GM12878 (cell line): ENCODE measurements at regions not wholly inside any gene's neighbourhood (a gene's known extent, or its start where the extent isn't known, plus 50 kb on each side); places are given as distances from the start of the nearest gene placed in this dataset.

Experiments used
- ATAC-seq: fragments of 200-7000 bp; cut with Tn5 transposase; 3 replicates; pipeline ENCODE4 v1.9.1; 2020; ENCODE audit warnings: mild to moderate bottlenecking, moderate library complexity
- BruUV-seq: library from RNA; stranded (reverse); fragments of 400-500 nt; replicated peaks from 2 replicates; lab custom pipeline; 2021; lab: Mats Ljungman, UMichigan
- CTCF ChIA-PET: fragments of 300-600 bp; sonication (Branson Sonifier 250); formaldehyde crosslinking; extraction: SDS; loops from one replicate; lab custom pipeline; 2021; ENCODE audit warnings: inconsistent platforms; lab: Yijun Ruan, JAX
- POLR2A ChIA-PET: fragments of 350-600 bp; formaldehyde crosslinking; extraction: SDS; loops from one replicate; lab custom pipeline; 2021; ENCODE audit warnings: inconsistent platforms; lab: Charles Lee
- RAD21 ChIA-PET: fragments of 300-600 bp; sonication (Branson Sonifier 250); formaldehyde crosslinking; loops from one replicate; lab custom pipeline; 2023; ENCODE audit warnings: antibody characterized with exemption; ENCODE audit not compliant: unreplicated experiment; lab: Charles Lee
- SMC1A ChIA-PET: fragments of 300-600 bp; sonication (Branson Sonifier 250); formaldehyde crosslinking; loops from one replicate; lab custom pipeline; 2023; ENCODE audit not compliant: unreplicated experiment, uncharacterized antibody; lab: Charles Lee
- DNase-seq: peaks from one replicate; pipeline ENCODE4 v3.0.0-alpha.2; 2011; ENCODE audit warnings: low read depth, low spot score
- FAIRE-seq: peaks from 3 replicates; lab custom pipeline; 2011; peaks lifted over from hg19 to GRCh38; lab: Jason Lieb, UNC
- H2AFZ ChIP-seq: 2 replicates; pipeline ENCODE4 v1.6.0; 2011; ENCODE audit warnings: low read depth, low read length, control low read depth; ENCODE audit not compliant: control insufficient read depth
- H3K27ac ChIP-seq: 2 replicates; pipeline ENCODE4 v1.5.1; 2011; ENCODE audit warnings: control low read depth; ENCODE audit not compliant: control insufficient read depth, insufficient read depth
- H3K27me3 ChIP-seq, 2 experiments: replicated peaks in 1 of 2; 2 replicates each; pipeline versions ENCODE4 v1.6.0 to v1.6.1; 2011; ENCODE audit warnings: low read length in 1 of 2; ENCODE audit not compliant: control insufficient read depth in 2 of 2, insufficient read depth in 2 of 2
- H3K36me3 ChIP-seq, 2 experiments: 2 replicates each; pipeline ENCODE4 v1.5.1; 2011; ENCODE audit warnings: low read length in 1 of 2; ENCODE audit not compliant: control insufficient read depth in 2 of 2, insufficient read depth in 2 of 2
- H3K4me1 ChIP-seq: 2 replicates; pipeline ENCODE4 v1.6.1; 2011; ENCODE audit warnings: mild to moderate bottlenecking, low read length, moderate library complexity, mixed read lengths; ENCODE audit not compliant: control insufficient read depth, insufficient read depth
- H3K4me2 ChIP-seq: 2 replicates; pipeline ENCODE4 v1.6.0; 2011; ENCODE audit warnings: control low read depth; ENCODE audit not compliant: control insufficient read depth, insufficient read depth
- H3K4me3 ChIP-seq: fragments of 200-600 bp; sonication (generic); 2 replicates; pipeline ENCODE4 v1.5.1; 2016
- H3K79me2 ChIP-seq: 2 replicates; pipeline ENCODE4 v1.6.0; 2011; ENCODE audit warnings: low read length; ENCODE audit not compliant: control insufficient read depth, insufficient read depth
- H3K9ac ChIP-seq: 2 replicates; pipeline ENCODE4 v1.8.0; 2011; ENCODE audit warnings: low read length, control low read depth, mixed read lengths; ENCODE audit not compliant: control insufficient read depth, insufficient read depth
- H3K9me3 ChIP-seq: replicated peaks from 3 replicates; pipeline ENCODE4 v1.5.1; 2011; ENCODE audit warnings: mild to moderate bottlenecking, low read length; ENCODE audit not compliant: control insufficient read depth, insufficient read depth
- H4K20me1 ChIP-seq: 2 replicates; pipeline ENCODE4 v1.6.0; 2011; ENCODE audit not compliant: control insufficient read depth, insufficient read depth
- PAX8 ChIP-seq: fragments of 450-650 bp; IDR thresholded peaks from 2 replicates; pipeline ENCODE4 v1.6.1; 2017; ENCODE audit warnings: mild to moderate bottlenecking, moderate library complexity
- PML ChIP-seq: IDR thresholded peaks from 2 replicates; pipeline ENCODE4 v1.6.1; 2012; ENCODE audit warnings: low read length, inconsistent platforms
- POLR2A ChIP-seq: IDR thresholded peaks from 2 replicates; pipeline ENCODE4 v1.6.1; 2011; ENCODE audit warnings: low read depth, mild to moderate bottlenecking, low read length
- POU2F2 ChIP-seq: IDR thresholded peaks from 3 replicates; pipeline ENCODE4 v1.6.1; 2011; ENCODE audit warnings: low read depth, mild to moderate bottlenecking, low read length, borderline replicate concordance
- TBL1XR1 ChIP-seq: IDR thresholded peaks from 2 replicates; pipeline ENCODE4 v1.6.1; 2012; ENCODE audit warnings: low read depth, low read length, improper control_type of control experiment
- TCF3 ChIP-seq: IDR thresholded peaks from 2 replicates; pipeline ENCODE4 v1.6.1; 2012; ENCODE audit warnings: low read depth, mild to moderate bottlenecking, low read length, borderline replicate concordance; ENCODE audit not compliant: insufficient read depth
- YY1 ChIP-seq: IDR thresholded peaks from 2 replicates; pipeline ENCODE4 v1.6.1; 2011; ENCODE audit warnings: low read depth, mild to moderate bottlenecking, low read length
- WGBS: methylation state at CpG from one replicate; pipeline ENCODE4 v1.1.6; 2016; ENCODE audit warnings: low lambda C conversion rate; ENCODE audit not compliant: insufficient replicate concordance, insufficient coverage; ENCODE audit errors: missing lambda C conversion rate; 5-methylcytosine and 5-hydroxymethylcytosine counted together
- in situ Hi-C: fragments of 300-500 bp; cut with MboI; formaldehyde crosslinking; loops from 9 replicates; pipeline ENCODE4 v1.14.3; 2018; ENCODE audit warnings: mixed read lengths
- intact Hi-C: fragments of 100-400 bp; cut with micrococcal nuclease; formaldehyde crosslinking; loops from one replicate; pipeline ENCODE4 v1.14.2; 2022; ENCODE audit not compliant: unreplicated experiment
- TF ChIP-seq, protein P1 (sequence below): fragments of 450-650 bp; IDR thresholded peaks from 2 replicates; pipeline ENCODE4 v1.6.1; 2017; ENCODE audit warnings: mild to moderate bottlenecking, low read depth, inconsistent platforms; ENCODE audit not compliant: poor library complexity, severe bottlenecking
- TF ChIP-seq, protein P2 (sequence below): fragments of 450-650 bp; IDR thresholded peaks from 2 replicates; pipeline ENCODE4 v1.6.1; 2018; ENCODE audit warnings: mild to moderate bottlenecking, low read depth, moderate library complexity; ENCODE audit not compliant: partially characterized antibody
- TF ChIP-seq, protein P3 (sequence below): fragments of 450-650 bp; formaldehyde crosslinking; IDR thresholded peaks from 2 replicates; pipeline ENCODE4 v1.4.0; 2022; ENCODE audit warnings: mild to moderate bottlenecking, moderate library complexity
- TF ChIP-seq, protein P4 (sequence below): IDR thresholded peaks from 2 replicates; pipeline ENCODE4 v1.6.1; 2012; ENCODE audit warnings: low read depth, low read length, improper control_type of control experiment

DNA sequence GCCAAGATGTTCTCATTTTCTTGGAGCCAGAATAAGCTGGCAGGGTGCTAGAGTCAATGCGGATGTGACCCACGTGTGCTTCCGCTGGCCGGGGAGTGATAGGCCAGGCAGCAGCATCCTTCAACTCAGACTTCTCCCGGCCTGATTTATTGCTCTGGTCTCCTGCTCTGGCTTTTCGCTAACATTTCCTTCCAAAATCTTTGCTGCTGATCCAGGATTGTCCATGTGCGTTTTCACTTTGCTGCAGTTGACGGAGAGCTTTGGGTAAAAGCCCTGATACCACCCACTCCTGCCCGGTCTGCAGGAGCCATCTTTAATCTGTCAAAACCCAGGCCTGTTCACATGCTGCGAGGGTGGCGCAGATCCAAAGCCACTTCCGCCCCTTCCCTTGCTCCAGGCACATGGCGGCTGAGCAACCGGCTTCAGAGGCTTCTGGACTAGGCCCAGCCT, 106.8 kb downstream of the CYP26A1 start:
- no peaks in the 10 kb centered on the region for H3K79me2 ChIP-seq
- intact Hi-C loops = no loop called here
- ChIA-PET POLR2A (no interaction called here), CTCF (interaction anchor here (1.2 kb wide), 1 partner anchor 116 kb away, joined by 7 read pairs; no protein-coding TSS in a partner anchor), SMC1A (no interaction called here), RAD21 (no interaction called here)
- in situ Hi-C loops = no loop called here
- no peaks in the 10 kb centered on the region for H3K4me1 ChIP-seq
- no peak overlapping the region for H2AFZ ChIP-seq
- 61% methylated on average over 14 of the region's 14 CpGs for WGBS
- no peak overlapping the region for H3K27ac ChIP-seq
- H3K27me3 ChIP-seq = no peaks in the 10 kb centered on the region; a peak in 2 of 4 replicates
- no peaks in the 10 kb centered on the region for H3K36me3 ChIP-seq
- H4K20me1 ChIP-seq = no peaks in the 10 kb centered on the region
- no TSS peak for BruUV-seq
- no peak for ATAC-seq
- no peak for DNase-seq
- no peak overlapping the region for H3K9ac ChIP-seq
- no peak for FAIRE-seq
- TF ChIP-seq, protein P1, sequence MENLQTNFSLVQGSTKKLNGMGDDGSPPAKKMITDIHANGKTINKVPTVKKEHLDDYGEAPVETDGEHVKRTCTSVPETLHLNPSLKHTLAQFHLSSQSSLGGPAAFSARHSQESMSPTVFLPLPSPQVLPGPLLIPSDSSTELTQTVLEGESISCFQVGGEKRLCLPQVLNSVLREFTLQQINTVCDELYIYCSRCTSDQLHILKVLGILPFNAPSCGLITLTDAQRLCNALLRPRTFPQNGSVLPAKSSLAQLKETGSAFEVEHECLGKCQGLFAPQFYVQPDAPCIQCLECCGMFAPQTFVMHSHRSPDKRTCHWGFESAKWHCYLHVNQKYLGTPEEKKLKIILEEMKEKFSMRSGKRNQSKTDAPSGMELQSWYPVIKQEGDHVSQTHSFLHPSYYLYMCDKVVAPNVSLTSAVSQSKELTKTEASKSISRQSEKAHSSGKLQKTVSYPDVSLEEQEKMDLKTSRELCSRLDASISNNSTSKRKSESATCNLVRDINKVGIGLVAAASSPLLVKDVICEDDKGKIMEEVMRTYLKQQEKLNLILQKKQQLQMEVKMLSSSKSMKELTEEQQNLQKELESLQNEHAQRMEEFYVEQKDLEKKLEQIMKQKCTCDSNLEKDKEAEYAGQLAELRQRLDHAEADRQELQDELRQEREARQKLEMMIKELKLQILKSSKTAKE = no peak
- TF ChIP-seq YY1 (no peak), PML (no peak), PAX8 (no peak), POU2F2 (no peak), TCF3 (no peak), TBL1XR1 (no peak), POLR2A (no peak)
- TF ChIP-seq, protein P2, sequence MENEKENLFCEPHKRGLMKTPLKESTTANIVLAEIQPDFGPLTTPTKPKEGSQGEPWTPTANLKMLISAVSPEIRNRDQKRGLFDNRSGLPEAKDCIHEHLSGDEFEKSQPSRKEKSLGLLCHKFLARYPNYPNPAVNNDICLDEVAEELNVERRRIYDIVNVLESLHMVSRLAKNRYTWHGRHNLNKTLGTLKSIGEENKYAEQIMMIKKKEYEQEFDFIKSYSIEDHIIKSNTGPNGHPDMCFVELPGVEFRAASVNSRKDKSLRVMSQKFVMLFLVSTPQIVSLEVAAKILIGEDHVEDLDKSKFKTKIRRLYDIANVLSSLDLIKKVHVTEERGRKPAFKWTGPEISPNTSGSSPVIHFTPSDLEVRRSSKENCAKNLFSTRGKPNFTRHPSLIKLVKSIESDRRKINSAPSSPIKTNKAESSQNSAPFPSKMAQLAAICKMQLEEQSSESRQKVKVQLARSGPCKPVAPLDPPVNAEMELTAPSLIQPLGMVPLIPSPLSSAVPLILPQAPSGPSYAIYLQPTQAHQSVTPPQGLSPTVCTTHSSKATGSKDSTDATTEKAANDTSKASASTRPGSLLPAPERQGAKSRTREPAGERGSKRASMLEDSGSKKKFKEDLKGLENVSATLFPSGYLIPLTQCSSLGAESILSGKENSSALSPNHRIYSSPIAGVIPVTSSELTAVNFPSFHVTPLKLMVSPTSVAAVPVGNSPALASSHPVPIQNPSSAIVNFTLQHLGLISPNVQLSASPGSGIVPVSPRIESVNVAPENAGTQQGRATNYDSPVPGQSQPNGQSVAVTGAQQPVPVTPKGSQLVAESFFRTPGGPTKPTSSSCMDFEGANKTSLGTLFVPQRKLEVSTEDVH = no peak
- TF ChIP-seq, protein P3, sequence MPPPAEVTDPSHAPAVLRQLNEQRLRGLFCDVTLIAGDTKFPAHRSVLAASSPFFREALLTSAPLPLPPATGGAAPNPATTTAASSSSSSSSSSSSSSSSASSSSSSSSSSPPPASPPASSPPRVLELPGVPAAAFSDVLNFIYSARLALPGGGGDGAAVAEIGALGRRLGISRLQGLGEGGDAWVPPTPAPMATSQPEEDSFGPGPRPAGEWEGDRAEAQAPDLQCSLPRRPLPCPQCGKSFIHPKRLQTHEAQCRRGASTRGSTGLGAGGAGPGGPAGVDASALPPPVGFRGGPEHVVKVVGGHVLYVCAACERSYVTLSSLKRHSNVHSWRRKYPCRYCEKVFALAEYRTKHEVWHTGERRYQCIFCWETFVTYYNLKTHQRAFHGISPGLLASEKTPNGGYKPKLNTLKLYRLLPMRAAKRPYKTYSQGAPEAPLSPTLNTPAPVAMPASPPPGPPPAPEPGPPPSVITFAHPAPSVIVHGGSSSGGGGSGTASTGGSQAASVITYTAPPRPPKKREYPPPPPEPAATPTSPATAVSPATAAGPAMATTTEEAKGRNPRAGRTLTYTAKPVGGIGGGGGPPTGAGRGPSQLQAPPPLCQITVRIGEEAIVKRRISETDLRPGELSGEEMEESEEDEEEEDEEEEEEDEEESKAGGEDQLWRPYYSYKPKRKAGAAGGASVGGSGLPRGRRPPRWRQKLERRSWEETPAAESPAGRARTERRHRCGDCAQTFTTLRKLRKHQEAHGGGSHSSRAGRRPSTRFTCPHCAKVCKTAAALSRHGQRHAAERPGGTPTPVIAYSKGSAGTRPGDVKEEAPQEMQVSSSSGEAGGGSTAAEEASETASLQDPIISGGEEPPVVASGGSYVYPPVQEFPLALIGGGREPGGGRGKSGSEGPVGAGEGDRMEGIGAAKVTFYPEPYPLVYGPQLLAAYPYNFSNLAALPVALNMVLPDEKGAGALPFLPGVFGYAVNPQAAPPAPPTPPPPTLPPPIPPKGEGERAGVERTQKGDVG (CRISPR knock-in tag) = no peak
- TF ChIP-seq, protein P4, sequence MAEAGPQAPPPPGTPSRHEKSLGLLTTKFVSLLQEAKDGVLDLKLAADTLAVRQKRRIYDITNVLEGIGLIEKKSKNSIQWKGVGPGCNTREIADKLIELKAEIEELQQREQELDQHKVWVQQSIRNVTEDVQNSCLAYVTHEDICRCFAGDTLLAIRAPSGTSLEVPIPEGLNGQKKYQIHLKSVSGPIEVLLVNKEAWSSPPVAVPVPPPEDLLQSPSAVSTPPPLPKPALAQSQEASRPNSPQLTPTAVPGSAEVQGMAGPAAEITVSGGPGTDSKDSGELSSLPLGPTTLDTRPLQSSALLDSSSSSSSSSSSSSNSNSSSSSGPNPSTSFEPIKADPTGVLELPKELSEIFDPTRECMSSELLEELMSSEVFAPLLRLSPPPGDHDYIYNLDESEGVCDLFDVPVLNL = no peak
- H3K4me2 ChIP-seq = no peak overlapping the region
- H3K9me3 ChIP-seq = no peaks in the 10 kb centered on the region
- H3K4me3 ChIP-seq = no peak overlapping the region
